BJ (cell line): ENCODE measurements at regions not wholly inside any gene's neighbourhood (a gene's known extent, or its start where the extent isn't known, plus 50 kb on each side); places are given as distances from the start of the nearest gene placed in this dataset.
"Not testable (repeated sequence)": the region's sequence is repeated elsewhere in the genome, so short reads cannot be mapped to it uniquely, and the experiment has no call there.

Experiments used
- CTCF ChIA-PET: fragments of 350-600 bp; formaldehyde crosslinking; extraction: SDS; loops from one replicate; lab custom pipeline; 2021; ENCODE audit warnings: antibody characterized with exemption, inconsistent platforms; lab: Yijun Ruan, JAX
- POLR2A ChIA-PET: fragments of 300-600 bp; sonication (Branson Sonifier 250); formaldehyde crosslinking; extraction: SDS; loops from one replicate; lab custom pipeline; 2021; ENCODE audit warnings: antibody characterized with exemption; lab: Charles Lee
- DNase-seq: peaks from one replicate; pipeline ENCODE4 v3.0.0-alpha.2; 2011; ENCODE audit warnings: low read depth
- H3K27me3 ChIP-seq: 2 replicates; pipeline ENCODE4 v1.6.0; 2011; ENCODE audit warnings: low read length; ENCODE audit not compliant: control insufficient read depth, insufficient read depth
- H3K36me3 ChIP-seq: 2 replicates; pipeline ENCODE4 v1.5.1; 2011; ENCODE audit warnings: low read length; ENCODE audit not compliant: control insufficient read depth, insufficient read depth
- H3K4me3 ChIP-seq: 2 replicates; pipeline ENCODE4 v1.5.1; 2011; ENCODE audit warnings: low read depth, mild to moderate bottlenecking, control low read depth, low read length
- TF ChIP-seq, protein P1 (sequence below): IDR thresholded peaks from 2 replicates; pipeline ENCODE4 v1.5.1; 2011; ENCODE audit warnings: low read depth, mild to moderate bottlenecking, control low read depth, inconsistent platforms, low read length, moderate library complexity; ENCODE audit not compliant: insufficient read depth

GRCh38 chr10:114872519-114873087, 51.0 kb downstream of the FHIP2A start:
- H3K4me3 ChIP-seq, result no peak overlapping the region
- H3K27me3 ChIP-seq, result no peaks in the 10 kb centered on the region; the same call in 1 of the 2 replicates
- H3K36me3 ChIP-seq, result no peaks in the 10 kb centered on the region
- TF ChIP-seq, protein P1, sequence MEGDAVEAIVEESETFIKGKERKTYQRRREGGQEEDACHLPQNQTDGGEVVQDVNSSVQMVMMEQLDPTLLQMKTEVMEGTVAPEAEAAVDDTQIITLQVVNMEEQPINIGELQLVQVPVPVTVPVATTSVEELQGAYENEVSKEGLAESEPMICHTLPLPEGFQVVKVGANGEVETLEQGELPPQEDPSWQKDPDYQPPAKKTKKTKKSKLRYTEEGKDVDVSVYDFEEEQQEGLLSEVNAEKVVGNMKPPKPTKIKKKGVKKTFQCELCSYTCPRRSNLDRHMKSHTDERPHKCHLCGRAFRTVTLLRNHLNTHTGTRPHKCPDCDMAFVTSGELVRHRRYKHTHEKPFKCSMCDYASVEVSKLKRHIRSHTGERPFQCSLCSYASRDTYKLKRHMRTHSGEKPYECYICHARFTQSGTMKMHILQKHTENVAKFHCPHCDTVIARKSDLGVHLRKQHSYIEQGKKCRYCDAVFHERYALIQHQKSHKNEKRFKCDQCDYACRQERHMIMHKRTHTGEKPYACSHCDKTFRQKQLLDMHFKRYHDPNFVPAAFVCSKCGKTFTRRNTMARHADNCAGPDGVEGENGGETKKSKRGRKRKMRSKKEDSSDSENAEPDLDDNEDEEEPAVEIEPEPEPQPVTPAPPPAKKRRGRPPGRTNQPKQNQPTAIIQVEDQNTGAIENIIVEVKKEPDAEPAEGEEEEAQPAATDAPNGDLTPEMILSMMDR, result no peak
- POLR2A ChIA-PET, result no interaction called here
- DNase-seq, result no peak
- CTCF ChIA-PET, result interaction anchor here (0.6 to 1.2 kb wide), 5 partner anchors 10 to 258 kb away, joined by 3 to 4 read pairs (median 3); partner anchors contain the start of gene FHIP2A

GRCh38 chr10:114874827-114875411, 53.3 kb downstream of the FHIP2A start:
- Histone ChIP-seq H3K36me3 (no peaks in the 10 kb centered on the region), H3K4me3 (no peak overlapping the region), H3K27me3 (no peaks in the 10 kb centered on the region; the same call in 1 of the 2 replicates)
- TF ChIP-seq, protein P1, result no peak
- CTCF ChIA-PET, result interaction anchor here (0.6 to 0.8 kb wide), 3 partner anchors 53 to 255 kb away, joined by 3 to 4 read pairs (median 3); no protein-coding TSS in a partner anchor
- DNase-seq, result no peak
- POLR2A ChIA-PET, result no interaction called here

DNA sequence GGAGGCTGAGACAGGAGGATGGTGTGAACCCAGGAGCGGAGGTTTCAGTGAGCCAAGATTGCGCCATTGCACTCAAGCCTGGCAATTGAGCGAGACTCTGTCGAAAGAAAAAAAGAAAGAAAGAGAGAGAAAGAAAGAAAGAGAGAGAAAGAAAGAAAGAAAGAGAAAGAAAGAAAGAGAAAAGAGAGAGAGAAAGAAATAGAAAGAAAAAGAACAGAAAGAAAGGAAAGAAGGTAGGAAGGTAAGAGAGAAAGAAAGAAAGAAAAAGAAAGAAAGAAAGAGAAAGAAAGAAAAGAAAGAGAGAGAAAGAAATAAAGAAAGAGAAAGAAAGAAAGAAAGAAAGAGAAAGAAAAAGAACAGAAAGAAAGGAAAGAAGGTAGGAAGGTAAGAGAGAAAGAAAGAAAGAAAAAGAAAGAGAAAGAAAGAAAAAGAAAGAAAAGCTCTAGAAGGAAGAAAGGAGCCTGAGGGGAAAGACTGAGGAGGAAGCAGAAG, 54.1 kb downstream of the FHIP2A start:
- H3K27me3 ChIP-seq, POLR2A ChIA-PET, DNase-seq, H3K4me3 ChIP-seq, H3K36me3 ChIP-seq: not testable (repeated sequence)
- CTCF ChIA-PET, result interaction anchor here (0.7 to 4.3 kb wide), 4 partner anchors 163 to 254 kb away, joined by 4 to 43 read pairs (median 6); no protein-coding TSS in a partner anchor

DNA sequence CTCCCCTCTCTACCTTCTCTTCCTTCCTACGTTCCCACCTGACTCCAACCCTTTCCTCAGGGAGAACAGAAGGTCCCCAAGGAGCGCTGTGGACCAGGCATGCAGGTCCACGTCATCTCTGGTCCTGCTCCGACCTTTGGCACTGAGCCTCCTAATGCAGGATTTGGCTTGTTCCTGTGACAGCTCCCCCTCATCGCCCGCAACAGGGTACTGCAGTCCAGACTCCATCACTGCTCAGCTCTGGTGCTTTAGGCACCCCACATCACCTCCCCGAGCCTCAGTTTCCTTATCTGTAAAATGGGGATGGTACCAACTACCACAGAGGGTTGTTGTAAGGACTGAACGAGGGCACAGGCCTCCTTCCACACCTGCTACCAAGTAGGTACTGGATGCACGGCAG, 54.6 kb downstream of the FHIP2A start:
- no peaks in the 10 kb centered on the region for H3K36me3 ChIP-seq
- ChIA-PET POLR2A (no interaction called here), CTCF (interaction anchor here (0.6 to 4.6 kb wide), 14 partner anchors 8 to 572 kb away, joined by 3 to 54 read pairs (median 5); partner anchors contain the start of gene FHIP2A)
- TF ChIP-seq, protein P1, result no peak
- no peak for DNase-seq
- H3K4me3 ChIP-seq, result no peak overlapping the region
- H3K27me3 ChIP-seq, result no peaks in the 10 kb centered on the region; the same call in 1 of the 2 replicates

- DNase-seq, result no peak
- ChIA-PET CTCF (interaction anchor here (0.6 to 4.6 kb wide), 23 partner anchors 8 to 880 kb away, joined by 3 to 54 read pairs (median 3); partner anchors contain the start of gene FHIP2A), POLR2A (no interaction called here)
- Histone ChIP-seq H3K27me3 (no peaks in the 10 kb centered on the region; the same call in 1 of the 2 replicates), H3K4me3 (no peak overlapping the region), H3K36me3 (no peaks in the 10 kb centered on the region)
- TF ChIP-seq, protein P1, result peak; percentile 88
Measured at GRCh38 chr10:114876602-114877300, 55.2 kb downstream of the FHIP2A start.
